Testis (tissue), 2 donors: ENCODE measurements at regions not wholly inside any gene's neighbourhood (a gene's known extent, or its start where the extent isn't known, plus 50 kb on each side); places are given as distances from the start of the nearest gene placed in this dataset.
"Not testable (repeated sequence)": the region's sequence is repeated elsewhere in the genome, so short reads cannot be mapped to it uniquely, and the experiment has no call there.

ENCODE experiments used
- POLR2A ChIP-seq: fragments of 450-650 bp; IDR thresholded peaks from one replicate; pipeline ENCODE4 v1.6.1; 2017; ENCODE audit warnings: antibody characterized with exemption, mild to moderate bottlenecking, moderate library complexity
- TF ChIP-seq, protein P1 (sequence below), 3 experiments: fragments of 450-650 bp in 2 of 3; fragments of 200-600 bp in 1 of 3; sonication (generic) in 1 of 3; IDR thresholded peaks; one replicate each; pipeline ENCODE4 v1.5.1; 2016 to 2019; ENCODE audit warnings: antibody characterized with exemption in 3 of 3, mild to moderate bottlenecking in 2 of 3, moderate library complexity in 1 of 3

- TF ChIP-seq, protein P1, sequence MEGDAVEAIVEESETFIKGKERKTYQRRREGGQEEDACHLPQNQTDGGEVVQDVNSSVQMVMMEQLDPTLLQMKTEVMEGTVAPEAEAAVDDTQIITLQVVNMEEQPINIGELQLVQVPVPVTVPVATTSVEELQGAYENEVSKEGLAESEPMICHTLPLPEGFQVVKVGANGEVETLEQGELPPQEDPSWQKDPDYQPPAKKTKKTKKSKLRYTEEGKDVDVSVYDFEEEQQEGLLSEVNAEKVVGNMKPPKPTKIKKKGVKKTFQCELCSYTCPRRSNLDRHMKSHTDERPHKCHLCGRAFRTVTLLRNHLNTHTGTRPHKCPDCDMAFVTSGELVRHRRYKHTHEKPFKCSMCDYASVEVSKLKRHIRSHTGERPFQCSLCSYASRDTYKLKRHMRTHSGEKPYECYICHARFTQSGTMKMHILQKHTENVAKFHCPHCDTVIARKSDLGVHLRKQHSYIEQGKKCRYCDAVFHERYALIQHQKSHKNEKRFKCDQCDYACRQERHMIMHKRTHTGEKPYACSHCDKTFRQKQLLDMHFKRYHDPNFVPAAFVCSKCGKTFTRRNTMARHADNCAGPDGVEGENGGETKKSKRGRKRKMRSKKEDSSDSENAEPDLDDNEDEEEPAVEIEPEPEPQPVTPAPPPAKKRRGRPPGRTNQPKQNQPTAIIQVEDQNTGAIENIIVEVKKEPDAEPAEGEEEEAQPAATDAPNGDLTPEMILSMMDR (IDR thresholded peaks at IDR 0.05) = not testable (repeated sequence)
- TF ChIP-seq POLR2A = not testable (repeated sequence)
Observed at GRCh38 chr1:194058268-194058667, 871.9 kb upstream of the B3GALT2 start.
